ENCODE measurements at regions not wholly inside any gene's neighbourhood (a gene's known extent, or its start where the extent isn't known, plus 50 kb on each side); places are given as distances from the start of the nearest gene placed in this dataset.

- TF ChIP-seq EP300 (IDR thresholded peaks at IDR 0.05; ENCODE audit: borderline replicate concordance in 1 of 2, low read depth in 2 of 2, low read length in 2 of 2) (no peak), PHF8 (conservative IDR thresholded peaks at IDR 0.05; ENCODE audit: low read depth, low read length) (no peak), RFX5 (IDR thresholded peaks at IDR 0.05; ENCODE audit: borderline replicate concordance, low read depth, low read length) (no peak), SP2 (IDR thresholded peaks at IDR 0.05; ENCODE audit: low read length) (no peak), POLR2AphosphoS5 (IDR thresholded peaks at IDR 0.05; ENCODE audit: low read depth, low read length) (no peak), USF2 (IDR thresholded peaks at IDR 0.05; ENCODE audit: low read length) (no peak), JUN (IDR thresholded peaks at IDR 0.05; ENCODE audit: low read depth, low read length) (no peak)
- TF ChIP-seq, protein P1, sequence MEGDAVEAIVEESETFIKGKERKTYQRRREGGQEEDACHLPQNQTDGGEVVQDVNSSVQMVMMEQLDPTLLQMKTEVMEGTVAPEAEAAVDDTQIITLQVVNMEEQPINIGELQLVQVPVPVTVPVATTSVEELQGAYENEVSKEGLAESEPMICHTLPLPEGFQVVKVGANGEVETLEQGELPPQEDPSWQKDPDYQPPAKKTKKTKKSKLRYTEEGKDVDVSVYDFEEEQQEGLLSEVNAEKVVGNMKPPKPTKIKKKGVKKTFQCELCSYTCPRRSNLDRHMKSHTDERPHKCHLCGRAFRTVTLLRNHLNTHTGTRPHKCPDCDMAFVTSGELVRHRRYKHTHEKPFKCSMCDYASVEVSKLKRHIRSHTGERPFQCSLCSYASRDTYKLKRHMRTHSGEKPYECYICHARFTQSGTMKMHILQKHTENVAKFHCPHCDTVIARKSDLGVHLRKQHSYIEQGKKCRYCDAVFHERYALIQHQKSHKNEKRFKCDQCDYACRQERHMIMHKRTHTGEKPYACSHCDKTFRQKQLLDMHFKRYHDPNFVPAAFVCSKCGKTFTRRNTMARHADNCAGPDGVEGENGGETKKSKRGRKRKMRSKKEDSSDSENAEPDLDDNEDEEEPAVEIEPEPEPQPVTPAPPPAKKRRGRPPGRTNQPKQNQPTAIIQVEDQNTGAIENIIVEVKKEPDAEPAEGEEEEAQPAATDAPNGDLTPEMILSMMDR (IDR thresholded peaks at IDR 0.05; ENCODE audit: control extremely low read depth in 1 of 3, insufficient read depth in 1 of 3, low read depth in 1 of 3, low read length in 3 of 3), result no peak
Measured at GRCh38 chr20:52804497-52805295, 167.5 kb upstream of the TSHZ2 start.

All from H1 (cell line).